ENCODE measurements at regions not wholly inside any gene's neighbourhood (a gene's known extent, or its start where the extent isn't known, plus 50 kb on each side); places are given as distances from the start of the nearest gene placed in this dataset.

GRCh38 chr9:36772449-36773403 is 200.0 kb downstream of the MELK start:
- TF ChIP-seq KLF16 (CRISPR knock-in tag; IDR thresholded peaks at IDR 0.05) (no peak), ATF3 (CRISPR knock-in tag; IDR thresholded peaks at IDR 0.05) (no peak), FOXP4 (CRISPR knock-in tag; IDR thresholded peaks at IDR 0.05) (no peak), IRF9 (CRISPR knock-in tag; IDR thresholded peaks at IDR 0.05; ENCODE audit: borderline replicate concordance) (no peak), ASH2L (IDR thresholded peaks at IDR 0.05; ENCODE audit: insufficient read length, low read depth, low read length) (no peak), JUND (CRISPR knock-in tag; IDR thresholded peaks at IDR 0.05) (no peak)
- TF ChIP-seq, protein P1, sequence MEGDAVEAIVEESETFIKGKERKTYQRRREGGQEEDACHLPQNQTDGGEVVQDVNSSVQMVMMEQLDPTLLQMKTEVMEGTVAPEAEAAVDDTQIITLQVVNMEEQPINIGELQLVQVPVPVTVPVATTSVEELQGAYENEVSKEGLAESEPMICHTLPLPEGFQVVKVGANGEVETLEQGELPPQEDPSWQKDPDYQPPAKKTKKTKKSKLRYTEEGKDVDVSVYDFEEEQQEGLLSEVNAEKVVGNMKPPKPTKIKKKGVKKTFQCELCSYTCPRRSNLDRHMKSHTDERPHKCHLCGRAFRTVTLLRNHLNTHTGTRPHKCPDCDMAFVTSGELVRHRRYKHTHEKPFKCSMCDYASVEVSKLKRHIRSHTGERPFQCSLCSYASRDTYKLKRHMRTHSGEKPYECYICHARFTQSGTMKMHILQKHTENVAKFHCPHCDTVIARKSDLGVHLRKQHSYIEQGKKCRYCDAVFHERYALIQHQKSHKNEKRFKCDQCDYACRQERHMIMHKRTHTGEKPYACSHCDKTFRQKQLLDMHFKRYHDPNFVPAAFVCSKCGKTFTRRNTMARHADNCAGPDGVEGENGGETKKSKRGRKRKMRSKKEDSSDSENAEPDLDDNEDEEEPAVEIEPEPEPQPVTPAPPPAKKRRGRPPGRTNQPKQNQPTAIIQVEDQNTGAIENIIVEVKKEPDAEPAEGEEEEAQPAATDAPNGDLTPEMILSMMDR (CRISPR knock-in tag; IDR thresholded peaks at IDR 0.05), result no peak
